Retinal pigment epithelial cell (primary cell): ENCODE measurements at regions not wholly inside any gene's neighbourhood (a gene's known extent, or its start where the extent isn't known, plus 50 kb on each side); places are given as distances from the start of the nearest gene placed in this dataset.

ENCODE experiments used
- DNase-seq: peaks from one replicate; pipeline ENCODE4 v3.0.0-alpha.2; 2010; ENCODE audit warnings: low read depth
- H3K4me3 ChIP-seq: 2 replicates; pipeline ENCODE4 v1.5.1; 2011; ENCODE audit warnings: mild to moderate bottlenecking, low read length, control low read depth, moderate library complexity
- TF ChIP-seq, protein P1 (sequence below): conservative IDR thresholded peaks from 2 replicates; pipeline ENCODE4 v1.5.1; 2011; ENCODE audit warnings: low read depth, low read length, control low read depth, inconsistent platforms

GRCh38 chr14:49527221-49527620 lies 59.0 kb downstream of the RPS29 start:
- DNase-seq = no peak
- H3K4me3 ChIP-seq = no peak overlapping the region
- TF ChIP-seq, protein P1, sequence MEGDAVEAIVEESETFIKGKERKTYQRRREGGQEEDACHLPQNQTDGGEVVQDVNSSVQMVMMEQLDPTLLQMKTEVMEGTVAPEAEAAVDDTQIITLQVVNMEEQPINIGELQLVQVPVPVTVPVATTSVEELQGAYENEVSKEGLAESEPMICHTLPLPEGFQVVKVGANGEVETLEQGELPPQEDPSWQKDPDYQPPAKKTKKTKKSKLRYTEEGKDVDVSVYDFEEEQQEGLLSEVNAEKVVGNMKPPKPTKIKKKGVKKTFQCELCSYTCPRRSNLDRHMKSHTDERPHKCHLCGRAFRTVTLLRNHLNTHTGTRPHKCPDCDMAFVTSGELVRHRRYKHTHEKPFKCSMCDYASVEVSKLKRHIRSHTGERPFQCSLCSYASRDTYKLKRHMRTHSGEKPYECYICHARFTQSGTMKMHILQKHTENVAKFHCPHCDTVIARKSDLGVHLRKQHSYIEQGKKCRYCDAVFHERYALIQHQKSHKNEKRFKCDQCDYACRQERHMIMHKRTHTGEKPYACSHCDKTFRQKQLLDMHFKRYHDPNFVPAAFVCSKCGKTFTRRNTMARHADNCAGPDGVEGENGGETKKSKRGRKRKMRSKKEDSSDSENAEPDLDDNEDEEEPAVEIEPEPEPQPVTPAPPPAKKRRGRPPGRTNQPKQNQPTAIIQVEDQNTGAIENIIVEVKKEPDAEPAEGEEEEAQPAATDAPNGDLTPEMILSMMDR = no peak

GRCh38 chr14:49526101-49526500 lies 60.1 kb downstream of the RPS29 start:
- no peak overlapping the region for H3K4me3 ChIP-seq
- TF ChIP-seq, protein P1 = no peak

DNA sequence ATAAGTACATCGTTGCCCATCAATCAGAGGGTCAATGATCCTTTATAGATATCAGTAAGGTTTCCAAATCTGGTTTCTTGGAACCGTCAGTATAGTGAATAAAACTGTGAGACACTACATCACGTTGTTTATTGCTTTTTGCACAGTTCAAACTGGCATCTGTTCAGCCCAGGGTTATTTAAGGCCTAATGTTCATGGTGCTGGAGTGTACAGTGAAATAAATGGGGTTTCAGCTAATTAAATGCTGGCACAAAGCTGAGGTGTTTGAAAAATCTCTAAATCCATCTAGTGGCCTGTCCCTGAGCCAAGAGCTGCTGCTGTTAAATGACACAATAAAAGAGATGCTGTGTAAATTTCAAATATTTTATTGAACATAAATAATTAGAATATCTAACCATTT lies 69.9 kb downstream of the RPS29 start:
- DNase-seq = peak; percentile 27
- TF ChIP-seq, protein P1 = no peak
- no peak overlapping the region for H3K4me3 ChIP-seq

More at GRCh38 chr14:49526101-49526500, 60.1 kb downstream of the RPS29 start:
- no peak for DNase-seq

DNA sequence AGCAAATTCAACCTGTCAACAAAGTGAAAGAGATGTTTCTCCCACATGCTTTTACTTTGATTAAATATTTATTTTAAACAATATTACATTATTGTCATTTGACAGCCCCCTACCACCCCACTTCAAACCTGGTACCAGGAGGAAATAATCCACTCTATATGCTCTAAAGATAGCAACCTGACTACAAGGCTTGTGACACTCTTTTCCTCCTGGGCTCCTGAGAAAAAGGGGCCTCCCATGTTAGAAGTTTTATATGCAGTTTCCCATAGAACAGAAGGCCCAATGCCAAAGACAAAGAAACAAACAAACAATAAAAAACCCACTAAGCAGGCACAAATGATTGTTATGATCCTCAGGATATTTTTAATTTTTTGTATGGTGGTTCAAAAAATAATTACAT lies 73.6 kb downstream of the RPS29 start:
- no peak for DNase-seq
- TF ChIP-seq, protein P1 = no peak
- H3K4me3 ChIP-seq = no peak overlapping the region

DNA sequence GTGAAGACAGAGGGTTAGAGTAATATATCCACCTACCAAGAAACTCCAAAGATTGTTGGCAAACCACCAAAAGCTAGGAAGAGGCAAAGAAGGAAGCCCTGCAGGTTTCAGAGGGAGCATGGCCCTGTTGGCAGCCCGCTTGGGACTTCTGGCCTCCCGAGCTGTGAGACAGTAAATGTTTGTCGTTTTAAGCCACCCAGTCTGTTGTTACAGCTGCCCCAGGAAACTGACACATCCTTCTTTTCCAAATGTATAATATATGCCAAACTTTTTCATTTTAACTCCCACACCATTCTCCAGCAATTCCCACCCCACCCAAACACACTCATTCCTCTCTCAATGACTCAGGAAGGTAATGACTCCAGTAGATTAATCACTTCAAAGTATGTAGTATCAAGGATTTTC lies 74.0 kb downstream of the RPS29 start:
- no peak overlapping the region for H3K4me3 ChIP-seq
- TF ChIP-seq, protein P1 = no peak
- DNase-seq = peak; percentile 58

- TF ChIP-seq, protein P1 = no peak
- no peak for DNase-seq
- H3K4me3 ChIP-seq = no peak overlapping the region
These were observed 78.1 kb downstream of the RPS29 start for GRCh38 chr14:49508124-49508523.

DNA sequence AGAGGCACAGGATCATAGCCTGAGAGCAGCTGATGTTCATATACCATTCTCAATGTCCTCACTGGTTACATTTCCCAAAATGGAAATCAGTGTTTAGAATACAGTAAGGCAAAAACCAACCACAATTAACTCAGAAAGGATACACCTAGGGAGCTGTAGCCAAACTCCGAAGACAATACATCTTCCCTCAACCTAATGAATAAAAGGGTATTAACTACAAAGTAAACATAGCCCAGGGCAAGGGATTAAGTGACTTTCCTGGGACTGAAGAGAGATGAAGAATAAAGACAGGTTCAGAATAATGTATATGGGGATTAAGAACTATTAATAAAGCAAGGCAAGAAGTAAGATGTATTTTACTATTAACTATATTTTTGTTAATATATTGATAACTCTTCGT lies 79.5 kb downstream of the RPS29 start:
- TF ChIP-seq, protein P1 = no peak
- no peak overlapping the region for H3K4me3 ChIP-seq
- DNase-seq = no peak
